Motor neuron (in vitro differentiated cells): ENCODE measurements at regions not wholly inside any gene's neighbourhood (a gene's known extent, or its start where the extent isn't known, plus 50 kb on each side); places are given as distances from the start of the nearest gene placed in this dataset.

Experiments
- ATAC-seq, 8 experiments: fragments of 200-7000 bp; cut with Tn5 transposase; replicated peaks in 6 of 8; 2 replicates each; pipeline ENCODE4 v1.8.0; 2021; ENCODE audit warnings: mild to moderate bottlenecking in 8 of 8, moderate library complexity in 8 of 8
- H3K27ac ChIP-seq, 2 donors: fragments of 250-450 bp; sonication (Bioruptor Pico); 2 replicates each; pipeline ENCODE4 v1.9.0; 2021; ENCODE audit warnings: antibody characterized with exemption in 2 of 2, mild to moderate bottlenecking in 2 of 2, moderate library complexity in 1 of 2
- H3K4me1 ChIP-seq, 2 donors: fragments of 250-450 bp; sonication (Bioruptor Pico); replicated peaks in 1 of 2; 2 replicates each; pipeline ENCODE4 v1.6.1; 2021; ENCODE audit warnings: antibody characterized with exemption in 2 of 2, mild to moderate bottlenecking in 2 of 2, moderate library complexity in 1 of 2
- H3K4me3 ChIP-seq, 5 donors: fragments of 250-450 bp; sonication (Bioruptor Pico); 2 replicates each; pipeline ENCODE4 v1.9.0; 2021; ENCODE audit warnings: antibody characterized with exemption in 5 of 5, mild to moderate bottlenecking in 5 of 5, moderate library complexity in 4 of 5
- WGBS, 10 experiments: fragments of 450-650 bp; shearing (Covaris generic); methylation state at CpG; one replicate each; pipeline ENCODE4 v1.0.0; 2022; 5-methylcytosine and 5-hydroxymethylcytosine counted together
- in situ Hi-C, 9 experiments: fragments of 400-800 bp; cut with MboI; loops; one replicate each; pipeline ENCODE4 v1.15.0; 2021; ENCODE audit warnings: low sequenced_read_pairs in 9 of 9, low pct_unique_long_range_greater_than_20kb in 2 of 9; ENCODE audit not compliant: unreplicated experiment in 9 of 9

DNA sequence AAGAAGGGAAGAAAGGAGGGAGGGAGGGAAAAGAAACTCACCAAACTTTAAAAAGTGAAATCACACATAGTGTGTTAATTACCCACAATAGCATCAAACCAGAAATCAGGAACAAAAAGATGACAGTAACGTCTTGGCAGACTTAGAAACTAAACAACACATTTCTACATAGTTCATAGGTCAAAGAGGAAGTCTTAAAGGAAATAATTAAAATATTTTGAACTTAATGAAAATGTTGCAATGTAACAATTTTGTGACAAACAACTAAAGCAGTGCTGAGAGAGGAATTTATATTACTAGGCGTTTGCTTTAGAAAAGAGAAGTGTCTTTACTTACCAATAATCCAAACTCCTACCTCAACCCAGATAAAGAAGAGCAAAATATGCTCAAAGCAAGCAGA lies 505.0 kb upstream of the ID2 start:
- in situ Hi-C loops = no loop called here
- ATAC-seq = no peak
- Histone ChIP-seq H3K4me3 (no peak overlapping the region), H3K27ac (no peak overlapping the region), H3K4me1 (no peaks in the 10 kb centered on the region)
- WGBS, 10 experiments = 12 to 92% (median 82%) methylated on average over 1 to 2 of the region's 2 CpGs

GRCh38 chr2:8177566-8177965 lies 504.3 kb upstream of the ID2 start:
- ATAC-seq = no peak
- in situ Hi-C loops = no loop called here
- 60 to 100% (median 89%) methylated on average over 1 to 2 of the region's 2 CpGs for WGBS, 10 experiments
- Histone ChIP-seq H3K4me3 (no peak overlapping the region), H3K27ac (no peak overlapping the region), H3K4me1 (no peaks in the 10 kb centered on the region)

GRCh38 chr2:8178911-8179310 lies 502.9 kb upstream of the ID2 start:
- H3K4me1 ChIP-seq = no peaks in the 10 kb centered on the region
- no peak overlapping the region for H3K4me3 ChIP-seq
- in situ Hi-C loops = no loop called here
- ATAC-seq = peak in 1 of 8 experiments; percentile 23
- WGBS, 10 experiments = 32 to 100% (median 91%) methylated on average over 2 to 7 of the region's 7 CpGs
- no peak overlapping the region for H3K27ac ChIP-seq

DNA sequence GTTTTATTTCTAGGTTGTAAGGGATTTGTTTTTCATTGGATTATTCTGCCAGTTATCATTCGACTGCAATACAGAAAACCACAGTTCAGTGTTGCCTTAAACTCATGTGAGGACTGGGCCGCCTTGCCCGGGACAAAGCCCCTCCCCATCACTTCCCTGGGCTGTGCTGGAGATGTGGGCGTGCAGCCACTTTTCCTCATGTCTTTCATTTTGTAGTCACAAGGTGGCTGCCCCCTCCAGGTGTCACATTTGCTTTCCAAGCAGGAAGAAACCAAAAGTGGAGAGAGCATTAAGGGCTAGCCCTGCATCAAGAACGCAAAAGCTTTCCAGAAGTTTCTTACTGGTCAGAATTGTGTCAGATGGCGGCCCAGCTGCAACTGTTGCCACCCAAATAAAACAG lies 492.5 kb upstream of the ID2 start:
- WGBS, 10 experiments = 52 to 100% (median 86%) methylated on average over 1 to 5 of the region's 6 CpGs; no CpG with 5 or more reads in 1 of the 10 experiments
- Histone ChIP-seq H3K27ac (no peak overlapping the region), H3K4me1 (peaks cover 12 to 20% of the 10 kb centered on the region in 2 donors), H3K4me3 (no peak overlapping the region)
- no peak for ATAC-seq
- in situ Hi-C loops = no loop called here

GRCh38 chr2:8190279-8190678 lies 491.6 kb upstream of the ID2 start:
- H3K4me1 ChIP-seq = peaks cover 12 to 20% of the 10 kb centered on the region in 2 donors
- no peak overlapping the region for H3K27ac ChIP-seq
- 43 to 100% (median 83%) methylated on average over 1 of the region's 1 CpG; no CpG with 5 or more reads in 1 of the 10 experiments for WGBS, 10 experiments
- in situ Hi-C loops = no loop called here
- no peak overlapping the region for H3K4me3 ChIP-seq
- ATAC-seq = no peak

DNA sequence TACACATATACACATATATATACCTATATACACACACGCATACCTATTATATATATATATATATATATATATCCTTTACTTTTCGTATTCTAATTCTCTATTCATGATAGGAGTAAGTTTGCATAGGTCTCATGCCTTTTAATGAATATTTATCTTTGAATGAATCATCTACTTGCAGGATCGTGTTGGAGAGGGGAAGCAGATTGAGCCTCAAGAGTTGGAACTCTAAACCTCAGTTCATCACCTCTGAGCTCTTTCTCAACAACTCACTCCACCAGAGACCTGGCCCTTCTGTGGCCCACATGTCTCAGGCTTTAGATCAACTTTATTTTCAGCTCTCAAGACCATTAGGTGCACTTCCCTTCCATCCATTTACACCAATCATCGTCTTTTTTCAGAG lies 490.4 kb upstream of the ID2 start:
- no peak overlapping the region for H3K27ac ChIP-seq
- peaks cover 12 to 30% of the 10 kb centered on the region in 2 donors for H3K4me1 ChIP-seq
- H3K4me3 ChIP-seq = no peak overlapping the region
- no peak for ATAC-seq
- WGBS, 10 experiments = 52 to 100% (median 97%) methylated on average over 2 to 4 of the region's 4 CpGs
- in situ Hi-C loops = no loop called here

DNA sequence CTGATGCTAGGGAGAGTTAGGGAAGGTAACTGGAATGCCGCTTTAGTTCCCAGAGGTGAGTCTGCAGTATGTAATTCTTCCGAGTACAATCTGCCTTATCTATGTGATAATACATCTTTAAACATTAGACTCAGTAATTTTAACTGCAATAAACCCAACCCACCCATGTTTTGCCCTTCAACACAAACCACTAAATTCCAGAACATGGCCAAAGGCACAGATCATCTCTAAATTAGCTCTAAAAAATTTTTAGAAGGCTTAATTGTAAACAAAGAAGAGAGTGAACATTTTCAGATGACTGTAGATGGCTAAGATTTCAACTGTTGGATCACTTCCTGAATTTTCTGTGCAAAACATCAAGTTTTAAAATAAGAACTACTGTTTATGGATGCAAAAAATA lies 488.7 kb upstream of the ID2 start:
- Histone ChIP-seq H3K27ac (peak overlapping the region in 1 of 2 donors; percentile 44), H3K4me3 (no peak overlapping the region), H3K4me1 (peaks cover 12 to 43% of the 10 kb centered on the region in 2 donors)
- ATAC-seq = no peak
- 83 to 100% (median 90%) methylated on average over 1 to 2 of the region's 2 CpGs; no CpG with 5 or more reads in 3 of the 10 experiments for WGBS, 10 experiments
- in situ Hi-C loops = no loop called here

DNA sequence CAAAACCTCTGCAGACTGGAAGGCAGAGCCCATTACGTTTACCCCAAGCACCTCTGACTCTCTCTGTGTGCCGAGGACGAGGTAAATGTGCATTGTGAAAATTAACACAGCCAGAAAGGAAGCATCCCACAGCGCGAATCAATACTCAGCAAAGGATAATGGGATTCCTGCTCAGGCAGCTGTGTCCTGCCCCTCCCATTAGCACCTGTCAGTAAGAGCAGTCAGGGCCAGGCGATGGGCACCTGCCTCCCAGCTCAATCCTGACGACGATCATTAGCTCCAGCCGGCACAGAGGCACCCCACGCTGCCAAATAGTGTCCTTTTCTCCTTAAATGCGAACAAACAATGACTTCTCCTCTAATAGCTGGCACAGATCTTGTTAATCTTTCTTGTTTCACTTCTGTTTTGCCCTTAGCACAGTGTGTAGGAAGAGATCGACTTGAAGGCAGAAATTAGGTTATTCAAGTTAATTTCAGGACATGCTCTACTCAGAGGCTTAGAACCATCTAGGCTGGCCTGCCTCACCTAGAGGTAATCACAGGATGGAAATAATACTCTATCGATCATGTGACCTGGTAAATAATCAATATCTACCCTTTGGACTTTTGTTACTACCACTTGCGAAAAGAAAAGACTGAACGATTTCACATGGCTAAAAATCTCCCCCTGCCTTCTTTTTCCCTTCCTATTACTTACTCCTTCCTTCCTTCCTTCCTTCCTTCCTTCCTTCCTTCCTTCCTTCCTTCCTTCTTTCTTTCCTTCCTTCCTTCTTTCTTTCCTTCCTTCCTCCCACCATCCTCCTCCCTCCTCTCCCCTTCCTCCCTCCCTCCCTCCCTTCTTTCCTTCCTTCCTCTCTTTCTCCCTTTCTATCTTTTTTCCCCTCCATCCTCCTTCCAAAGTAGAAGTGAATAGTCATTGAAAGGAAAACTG lies 487.9 kb upstream of the ID2 start:
- peak in 5 of 8 experiments; percentile 73 to 93 (median 88) for ATAC-seq
- Histone ChIP-seq H3K4me3 (no peak overlapping the region), H3K4me1 (peaks cover 12 to 43% of the 10 kb centered on the region in 2 donors), H3K27ac (peak overlapping the region; percentile 1 to 44)
- in situ Hi-C loops = no loop called here
- 0 to 94% (median 44%) methylated on average over 3 to 10 of the region's 15 CpGs for WGBS, 10 experiments

DNA sequence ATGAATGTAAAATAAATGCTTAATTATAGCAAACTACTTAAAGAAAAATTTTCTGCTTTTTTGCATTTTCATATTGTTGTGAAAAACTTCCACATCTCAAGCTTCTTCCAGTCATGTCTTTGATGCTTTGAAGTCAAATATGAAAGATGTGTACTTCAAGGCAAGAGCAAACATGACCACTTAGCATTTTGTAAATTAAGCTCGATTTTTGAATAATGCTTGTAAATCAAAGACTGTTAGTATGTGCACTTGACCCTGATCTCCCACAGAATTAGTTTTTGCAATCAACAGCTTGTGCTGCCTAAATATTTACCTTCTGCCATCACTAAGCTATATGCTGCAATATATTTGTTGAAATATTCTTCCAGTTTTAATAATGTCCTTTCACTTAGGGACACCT lies 486.1 kb upstream of the ID2 start:
- no peak overlapping the region for H3K4me3 ChIP-seq
- in situ Hi-C loops = no loop called here
- peaks cover 12 to 43% of the 10 kb centered on the region in 2 donors for H3K4me1 ChIP-seq
- H3K27ac ChIP-seq = no peak overlapping the region
- peak in 2 of 8 experiments; percentile 75 to 78 for ATAC-seq
- 0 to 88% (median 50%) methylated on average over 1 of the region's 1 CpG; no CpG with 5 or more reads in 3 of the 10 experiments for whole genome bisulfite sequencing, 10 experiments

GRCh38 chr2:8196316-8196715 lies 485.5 kb upstream of the ID2 start:
- in situ Hi-C loops = no loop called here
- Histone ChIP-seq H3K4me1 (peaks cover 12 to 43% of the 10 kb centered on the region in 2 donors), H3K4me3 (no peak overlapping the region), H3K27ac (no peak overlapping the region)
- ATAC-seq = no peak
- 33 to 75% (median 61%) methylated on average over 1 to 3 of the region's 3 CpGs; no CpG with 5 or more reads in 3 of the 10 experiments for WGBS, 10 experiments

GRCh38 chr2:8197101-8197500 lies 484.8 kb upstream of the ID2 start:
- 58 to 100% (median 80%) methylated on average over 1 to 4 of the region's 4 CpGs; no CpG with 5 or more reads in 4 of the 10 experiments for WGBS, 10 experiments
- ATAC-seq = peak in 7 of 8 experiments; percentile 34 to 89 (median 75)

GRCh38 chr2:8197825-8198224 lies 484.0 kb upstream of the ID2 start:
- ATAC-seq = no peak
- in situ Hi-C loops = no loop called here
- WGBS, 10 experiments = 82 to 100% (median 93%) methylated on average over 1 of the region's 1 CpG; no CpG with 5 or more reads in 3 of the 10 experiments
- H3K27ac ChIP-seq = no peak overlapping the region
- H3K4me1 ChIP-seq = peaks cover 6 to 36% of the 10 kb centered on the region in 2 donors
- H3K4me3 ChIP-seq = no peak overlapping the region

More at GRCh38 chr2:8197101-8197500, 484.8 kb upstream of the ID2 start:
- H3K27ac ChIP-seq = no peak overlapping the region
- in situ Hi-C loops = no loop called here
- H3K4me1 ChIP-seq = peaks cover 10 to 43% of the 10 kb centered on the region in 2 donors
- no peak overlapping the region for H3K4me3 ChIP-seq

- H3K27ac ChIP-seq = no peak overlapping the region
- H3K4me3 ChIP-seq = no peak overlapping the region
- 17 to 83% (median 67%) methylated on average over 1 of the region's 1 CpG; no CpG with 5 or more reads in 7 of the 10 experiments for WGBS, 10 experiments
- H3K4me1 ChIP-seq = peaks cover 1 to 25% of the 10 kb centered on the region in 2 donors
- ATAC-seq = no peak
- in situ Hi-C loops = no loop called here
These were observed 483.0 kb upstream of the ID2 start for GRCh38 chr2:8198766-8199382.
